HUDEP-2 (cell line): ENCODE measurements at regions not wholly inside any gene's neighbourhood (a gene's known extent, or its start where the extent isn't known, plus 50 kb on each side); places are given as distances from the start of the nearest gene placed in this dataset.

ENCODE experiments used
- DNase-seq, 76 experiments: peaks; one replicate each; lab custom pipeline; 2025; ENCODE audit not compliant: unreplicated experiment in 76 of 76; lab: John Stamatoyannopoulos, UW

DNA sequence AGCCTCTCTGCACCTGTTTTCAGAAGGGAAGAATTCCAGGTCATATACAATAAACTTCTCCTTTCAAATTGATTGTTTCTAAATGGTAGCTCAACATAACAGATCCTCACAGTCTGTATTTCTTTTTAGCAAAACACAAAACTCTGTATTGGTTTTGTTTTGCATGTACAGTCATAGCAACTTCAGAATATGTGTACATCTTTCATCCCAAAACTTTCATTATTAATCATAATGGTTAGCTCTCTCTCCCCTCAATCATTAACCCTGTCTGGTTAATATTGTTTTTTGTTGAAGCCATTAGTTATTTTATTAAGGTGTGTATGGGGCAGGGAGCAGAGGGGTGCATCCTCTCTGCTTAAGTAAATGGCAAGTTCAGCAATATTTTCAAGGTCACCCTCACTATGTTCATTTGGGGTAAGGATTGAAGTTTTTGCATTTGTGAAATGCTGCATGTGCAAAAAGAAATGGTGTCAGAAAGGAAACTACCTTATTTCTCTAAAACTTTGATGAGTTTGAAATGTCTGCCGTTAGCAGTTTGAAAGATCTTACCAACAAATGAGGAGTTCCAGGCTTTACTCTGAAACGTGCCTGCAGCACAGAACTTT, 136.8 kb upstream of the BTBD3 start:
- no peak for DNase-seq

DNA sequence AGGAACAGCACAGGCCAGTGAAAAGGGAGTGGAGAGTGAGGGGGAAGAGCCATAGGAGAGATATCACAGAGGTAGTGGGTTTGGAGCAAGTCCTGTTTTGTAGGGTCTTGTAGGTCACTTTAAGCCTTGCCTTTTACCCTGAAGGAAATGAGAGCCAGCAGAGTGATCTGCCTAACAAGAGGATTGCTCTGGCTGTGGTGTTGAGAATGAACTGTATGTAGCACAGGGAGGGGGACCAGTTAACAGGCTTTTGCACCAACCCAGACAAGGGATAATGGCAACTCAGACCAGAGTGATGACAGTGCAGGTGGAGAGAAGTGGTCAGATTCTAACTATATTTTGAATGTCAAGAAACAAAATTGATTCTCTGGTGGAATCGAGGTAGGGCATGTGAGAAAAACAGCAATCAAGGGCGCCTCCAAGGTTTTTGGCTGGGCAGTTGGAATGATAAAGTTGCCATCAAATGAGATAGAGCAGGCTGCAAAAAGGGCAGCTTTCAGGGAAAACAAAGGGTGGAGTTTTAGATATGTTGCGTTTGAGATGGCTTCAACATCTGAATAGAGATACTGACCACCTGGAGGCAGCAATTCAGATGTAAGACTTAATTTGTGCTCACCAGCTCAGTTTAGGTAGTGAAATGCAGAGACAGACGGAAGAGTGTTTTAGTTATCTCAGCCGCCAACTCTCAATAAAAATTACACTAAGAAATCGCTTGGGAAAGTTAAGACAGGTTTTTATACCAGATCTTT, 134.4 kb upstream of the BTBD3 start:
- DNase-seq, result no peak

DNA sequence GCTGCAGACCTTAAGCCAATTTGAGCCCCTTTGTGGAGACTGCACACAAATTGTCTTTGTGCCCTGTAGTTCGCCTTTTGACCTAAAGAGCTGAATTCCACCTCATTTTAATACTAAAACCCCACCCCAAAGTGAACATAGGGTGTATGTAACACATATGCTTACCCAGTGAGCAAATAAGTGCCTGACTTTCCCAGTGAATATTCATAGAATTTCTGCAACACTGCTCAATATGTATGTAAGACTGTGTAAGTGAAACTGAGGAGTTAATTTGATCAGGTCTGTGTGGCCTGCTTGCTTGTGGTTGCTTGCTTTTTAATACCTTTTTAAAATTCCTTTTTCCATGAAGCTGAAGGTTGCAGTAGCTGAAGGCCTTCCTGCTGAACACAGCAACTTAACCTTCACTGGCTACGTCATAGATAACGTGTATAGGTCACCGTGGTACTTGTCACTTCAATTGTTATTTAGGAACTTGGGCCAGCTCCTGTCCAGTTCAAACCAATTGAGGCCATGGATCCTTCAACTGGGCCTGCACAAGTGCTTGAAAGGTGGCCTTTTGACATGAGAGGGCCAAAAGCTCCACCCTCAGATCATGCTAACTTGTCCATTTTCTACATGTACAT, 131.7 kb upstream of the BTBD3 start:
- no peak for DNase-seq

DNA sequence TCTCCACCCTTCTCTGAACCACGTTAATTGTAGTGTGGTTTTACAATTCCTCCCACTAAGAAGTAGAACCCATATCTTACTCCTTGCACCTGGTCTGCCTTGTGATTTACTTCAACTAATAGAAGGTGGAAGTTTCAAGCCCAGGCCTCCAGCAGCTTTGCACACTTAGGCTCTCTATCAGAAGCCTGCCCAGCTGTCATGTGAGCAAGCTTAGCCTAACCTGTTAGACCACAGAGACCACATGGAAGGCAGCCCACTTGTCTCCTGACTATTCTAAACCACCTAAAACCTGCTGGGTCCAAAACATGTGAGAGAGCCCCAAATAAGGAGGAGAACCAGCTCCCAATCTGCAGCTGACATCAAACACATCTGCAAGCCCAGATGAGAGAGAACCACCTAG, 127.6 kb upstream of the BTBD3 start:
- peak in 1 of 76 experiments; percentile 2 for DNase-seq

DNA sequence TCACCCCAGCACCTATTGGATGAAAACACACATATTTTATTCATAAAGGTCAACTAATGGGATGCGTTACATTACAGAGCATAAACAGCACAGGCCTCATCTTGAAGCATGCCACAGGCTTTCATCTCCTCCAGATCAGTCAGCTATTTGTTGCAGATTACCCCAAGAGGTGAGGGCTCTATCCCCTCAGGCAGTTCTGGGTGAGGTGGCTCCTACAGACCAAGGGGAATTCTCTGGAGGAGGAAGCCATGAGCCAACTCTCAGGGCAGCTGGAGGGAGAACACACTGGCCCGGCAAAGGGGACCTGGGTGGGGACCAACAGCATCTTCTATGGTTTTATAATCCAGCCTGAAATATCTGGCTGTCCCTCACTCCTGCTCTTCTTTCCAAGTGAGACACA, 126.4 kb upstream of the BTBD3 start:
- DNase-seq, result no peak

DNA sequence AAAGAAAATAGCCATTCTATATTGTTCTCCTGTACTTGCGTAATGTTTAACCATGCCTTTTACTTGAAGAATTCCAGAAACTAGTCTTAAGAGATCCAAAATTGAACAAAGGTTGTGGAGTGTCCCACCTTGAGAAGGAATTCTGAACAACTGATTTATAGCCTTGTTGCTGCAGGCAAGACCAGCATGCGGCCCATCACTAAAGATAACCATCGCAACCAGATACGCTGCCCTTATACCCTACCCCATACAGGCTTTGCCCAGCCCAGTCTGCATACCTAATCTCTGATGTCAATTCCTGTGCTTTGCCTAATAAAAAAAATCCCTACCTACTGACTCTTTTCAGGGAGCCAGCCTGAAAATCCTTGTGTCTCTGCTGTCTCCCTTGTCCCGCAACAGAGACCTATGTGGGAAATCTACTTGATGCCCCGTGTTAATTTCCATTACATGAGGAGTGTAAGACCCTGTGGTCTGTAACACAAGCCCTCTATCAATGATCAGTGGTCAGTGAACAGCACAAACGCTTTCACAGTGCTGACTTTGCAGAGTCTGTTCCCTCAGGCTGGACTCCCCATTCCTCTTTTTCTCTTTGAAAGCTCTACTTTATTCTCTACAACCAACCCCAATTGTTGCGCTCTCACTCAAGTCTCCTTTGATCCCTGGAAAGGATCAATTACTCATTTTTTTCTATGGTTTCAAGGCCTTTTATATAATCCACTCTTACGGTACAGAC, 125.7 kb upstream of the BTBD3 start:
- DNase-seq, result no peak

DNA sequence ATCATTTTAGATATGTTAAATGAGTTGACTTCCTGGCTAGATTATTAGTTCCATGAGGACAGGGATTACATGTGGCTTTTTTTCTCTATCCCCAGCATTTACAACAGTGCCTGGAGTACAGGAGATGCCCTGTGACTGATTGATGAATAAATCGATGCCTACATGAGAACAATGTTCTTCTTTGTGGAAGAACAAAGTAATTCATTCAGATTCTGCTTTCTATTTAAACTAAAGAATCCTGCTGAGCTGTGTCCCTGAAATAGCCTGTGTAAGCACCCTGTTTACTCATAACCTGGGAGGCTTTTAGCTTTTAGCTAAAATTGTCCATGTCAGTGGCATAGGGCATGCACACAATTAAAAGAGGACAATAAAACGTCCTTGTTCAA, 125.1 kb upstream of the BTBD3 start:
- DNase-seq, result no peak

DNA sequence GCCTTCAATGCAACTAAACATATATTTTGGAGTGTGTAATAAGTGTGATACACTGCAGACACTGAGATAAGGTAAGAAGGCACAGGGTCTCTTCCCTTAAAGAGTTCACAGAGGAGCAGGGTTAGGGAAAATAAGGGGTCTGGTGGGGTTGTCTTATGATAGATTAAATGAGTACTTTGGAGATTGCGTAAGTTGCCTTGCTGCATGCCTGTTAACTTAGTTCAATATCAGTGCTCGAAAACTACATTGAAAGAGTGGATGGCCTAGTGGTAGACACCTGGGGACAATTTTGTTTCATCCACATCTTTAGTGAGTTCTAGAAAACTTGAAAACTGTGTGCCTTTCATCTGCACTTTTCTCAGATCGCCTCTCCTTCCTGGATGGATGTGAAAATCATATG, 123.2 kb upstream of the BTBD3 start:
- no peak for DNase-seq

DNA sequence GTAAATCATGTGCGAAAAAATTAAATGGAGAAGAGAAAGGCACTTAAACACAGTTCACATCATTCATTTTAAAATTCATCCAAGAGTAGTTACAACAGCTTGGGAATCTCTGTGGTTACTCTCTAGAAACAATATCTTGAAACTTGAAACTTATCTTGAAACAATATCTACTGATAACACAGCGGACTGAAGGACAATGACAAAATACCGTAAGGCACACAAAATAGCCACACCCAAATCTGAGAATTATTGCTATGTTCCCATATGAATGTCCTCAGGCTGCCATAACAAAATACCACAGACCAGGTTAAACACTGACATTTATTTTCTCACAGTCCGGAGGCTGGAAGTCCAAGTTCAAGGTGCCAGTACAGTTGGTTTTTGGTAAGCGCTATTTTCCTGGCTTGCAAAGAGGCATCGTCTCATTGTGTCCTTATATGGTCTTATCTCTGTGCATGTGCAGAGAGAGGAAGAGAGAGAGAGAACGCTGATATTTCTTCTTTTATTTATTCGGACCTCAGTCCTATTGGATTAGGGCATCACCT, 122.5 kb upstream of the BTBD3 start:
- DNase-seq, result no peak

DNA sequence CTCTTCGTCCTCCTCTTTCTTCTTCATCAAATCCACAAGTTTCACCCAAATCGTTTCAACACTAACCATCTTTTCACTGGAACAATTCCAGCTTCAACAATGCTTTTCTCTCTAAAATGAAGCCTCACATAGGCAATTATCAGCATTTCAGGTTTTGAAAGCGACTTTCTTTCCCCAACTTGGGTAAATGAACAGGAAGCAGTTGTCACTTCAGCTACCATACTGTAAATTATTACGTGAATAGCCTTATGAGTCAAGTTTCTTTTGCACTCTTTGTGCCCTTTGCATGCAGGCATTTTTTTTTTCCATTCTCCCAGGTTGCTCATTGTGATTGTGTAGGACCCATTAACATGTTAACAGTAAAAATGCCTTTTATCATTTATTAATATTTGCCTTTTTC, 121.7 kb upstream of the BTBD3 start:
- no peak for DNase-seq

DNA sequence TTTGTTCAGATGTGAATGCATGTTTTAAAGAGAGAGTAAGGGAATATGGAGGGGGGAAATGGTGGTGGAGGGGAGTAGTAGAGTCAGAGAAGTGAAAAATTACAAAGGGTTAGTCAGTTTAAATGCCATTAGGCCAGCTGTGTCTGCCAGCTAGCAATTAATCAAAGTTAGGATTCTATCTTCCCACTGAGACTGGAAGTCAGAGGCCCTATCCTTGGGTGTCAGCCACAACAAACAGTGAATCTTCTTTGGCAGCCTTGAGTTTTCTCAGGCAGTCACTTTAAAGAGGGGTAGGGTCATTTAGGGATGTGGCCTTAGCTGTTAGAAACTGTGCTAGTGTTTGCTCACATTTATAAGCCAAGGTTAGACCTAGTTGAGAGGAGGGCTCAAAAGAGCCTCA, 120.5 kb upstream of the BTBD3 start:
- no peak for DNase-seq

DNA sequence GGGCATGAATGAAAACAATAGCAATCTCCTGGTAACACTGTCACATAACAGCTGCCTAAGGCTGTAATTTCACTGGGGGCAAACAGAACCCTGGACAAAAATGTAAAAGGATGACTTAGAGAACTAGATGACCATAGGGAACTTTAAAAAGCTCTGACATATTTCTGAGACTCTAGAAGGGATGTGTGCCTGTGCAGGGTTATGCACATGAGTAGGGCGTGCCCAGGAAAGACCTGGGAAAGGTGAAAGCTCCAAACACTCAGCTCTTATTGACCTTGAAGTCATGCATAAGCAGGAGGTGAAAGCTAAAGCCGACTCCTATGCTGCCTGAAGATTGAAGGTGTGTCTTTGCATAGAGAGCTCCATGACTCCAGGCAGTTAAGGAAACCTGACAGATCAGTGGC, 118.4 kb upstream of the BTBD3 start:
- DNase-seq, result no peak

DNA sequence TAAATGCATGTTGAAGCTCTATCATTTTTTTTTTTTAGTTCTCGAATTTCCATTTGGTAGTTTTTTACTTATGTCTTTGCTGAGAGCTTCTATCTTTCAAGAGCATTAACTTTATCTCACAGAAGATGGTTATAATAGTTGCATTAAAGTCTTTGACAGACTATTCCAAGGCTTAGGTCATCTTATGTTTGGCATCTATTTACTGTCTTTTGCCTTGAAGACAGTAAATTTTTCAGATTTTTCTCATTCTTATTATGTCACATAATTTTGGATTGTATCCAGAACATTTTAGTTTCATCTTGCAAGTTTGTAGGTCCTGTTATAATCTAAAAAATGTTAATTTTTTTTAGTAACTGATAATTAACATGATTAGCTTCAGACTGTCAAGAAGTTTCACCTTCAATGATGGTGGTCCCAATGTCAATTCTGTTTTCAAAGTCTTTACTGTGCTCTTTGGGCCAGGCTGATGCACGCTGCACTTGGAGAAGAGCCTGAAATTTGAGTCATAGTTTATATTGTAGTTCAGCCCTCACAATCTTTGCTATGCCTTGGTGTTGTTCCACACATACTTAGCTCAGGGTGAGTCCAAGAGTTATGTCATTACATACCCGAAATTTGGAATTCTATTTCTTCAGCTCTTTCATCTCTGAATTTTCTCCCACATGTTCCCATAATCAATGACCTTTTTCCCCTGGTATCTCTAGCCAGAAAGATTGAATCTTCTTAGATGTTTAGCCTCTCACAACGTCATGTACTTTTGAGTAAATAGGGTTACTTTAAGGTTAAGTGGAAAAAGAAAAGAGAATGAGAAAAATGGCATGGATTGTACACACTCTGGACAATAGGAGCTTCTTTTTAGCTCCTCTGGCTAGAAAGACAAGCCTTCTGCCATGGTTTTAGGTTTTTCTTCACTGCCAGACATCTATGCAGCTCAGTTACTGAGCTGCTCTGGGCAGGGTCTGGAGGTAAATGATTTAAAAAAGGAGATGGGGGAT, 110.3 kb upstream of the BTBD3 start:
- no peak for DNase-seq

DNA sequence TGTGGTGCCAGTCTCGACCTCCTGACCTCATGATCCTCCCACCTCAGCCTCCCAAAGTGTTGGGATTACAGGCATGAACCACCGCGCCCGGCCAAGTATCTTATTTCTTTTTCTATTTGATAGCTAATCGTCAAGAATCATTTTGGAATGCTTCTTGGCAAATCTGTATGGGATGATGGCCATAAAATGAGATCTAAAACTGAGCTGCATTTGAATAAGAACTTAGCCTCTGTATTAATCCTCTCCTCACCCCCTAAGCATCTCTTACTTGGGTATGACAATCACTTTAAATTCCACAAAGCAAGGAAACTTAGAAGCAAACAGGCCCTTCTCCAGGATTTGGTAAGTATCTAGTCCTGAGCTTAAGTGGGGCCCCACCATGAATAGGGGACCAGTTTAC, 108.9 kb upstream of the BTBD3 start:
- no peak for DNase-seq

DNA sequence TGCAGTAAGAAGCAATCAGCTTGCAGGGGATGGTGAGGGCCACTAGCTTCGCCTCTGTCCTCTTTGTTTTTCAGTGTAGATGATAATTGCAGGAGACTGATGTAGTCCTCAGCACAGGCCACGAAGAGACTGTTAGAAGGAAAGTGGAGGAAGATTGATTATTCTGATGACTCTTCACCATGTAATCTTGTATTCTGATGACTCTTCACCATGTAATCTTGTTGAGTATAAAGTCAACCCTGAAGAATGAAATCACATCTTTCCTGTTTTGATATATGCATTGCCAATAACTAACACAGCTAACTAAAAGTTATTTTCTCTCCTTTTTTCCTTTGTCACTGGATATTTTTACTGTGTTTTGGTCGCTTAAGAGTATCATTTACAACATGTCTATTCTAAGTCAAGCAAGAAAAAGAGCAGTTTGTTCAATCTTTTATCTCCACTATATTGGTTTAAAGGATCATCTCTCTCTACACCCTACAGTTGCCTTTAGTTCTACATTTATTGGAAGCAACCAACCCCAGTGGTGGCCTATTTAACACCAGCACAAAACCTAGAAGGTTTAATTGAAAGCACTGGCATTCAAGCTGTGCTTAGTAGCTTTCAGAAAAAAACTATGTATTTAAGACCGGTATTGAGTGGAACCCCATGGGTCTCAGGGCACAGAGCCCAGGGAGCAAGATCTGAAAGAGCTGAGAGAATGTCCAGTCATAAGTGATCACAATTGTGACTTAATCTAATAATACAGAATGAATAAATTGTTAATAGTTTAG, 107.2 kb upstream of the BTBD3 start:
- DNase-seq, result no peak

DNA sequence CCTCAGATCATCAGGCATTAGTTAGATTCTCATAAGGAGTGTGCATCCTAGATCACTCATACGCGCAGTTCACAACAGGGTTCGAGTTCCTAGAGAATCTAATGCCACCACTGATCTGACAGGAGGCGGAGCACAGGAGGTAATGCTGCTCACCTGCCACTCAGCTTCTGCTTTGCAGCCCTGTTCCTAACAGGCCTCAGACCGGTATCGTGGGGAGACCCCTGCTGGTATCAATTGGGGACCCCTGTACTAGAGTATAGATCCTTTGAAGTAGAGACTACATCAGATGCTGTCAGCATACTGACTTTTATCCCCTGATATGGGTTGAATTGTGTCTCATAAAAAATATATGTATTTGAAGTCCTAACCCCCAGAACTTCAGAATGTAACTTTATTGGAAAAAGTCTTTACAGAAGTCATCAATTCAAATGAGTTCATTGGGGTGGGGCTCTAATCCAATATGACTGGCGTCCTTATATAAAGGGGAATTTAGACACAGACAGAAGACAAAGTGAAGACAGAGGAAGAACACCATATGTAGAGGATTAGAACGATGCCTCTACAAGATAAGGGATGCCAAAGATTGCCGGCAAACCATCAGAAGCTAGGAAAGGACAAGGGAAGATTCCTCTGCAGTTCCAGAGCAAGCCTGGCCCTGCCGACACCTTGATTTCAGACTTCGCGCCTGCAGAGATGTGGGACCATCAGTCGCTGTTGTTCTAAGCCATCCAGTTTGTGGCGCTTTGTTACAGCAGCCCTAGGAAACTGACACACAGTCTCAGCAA, 104.4 kb upstream of the BTBD3 start:
- no peak for DNase-seq

DNA sequence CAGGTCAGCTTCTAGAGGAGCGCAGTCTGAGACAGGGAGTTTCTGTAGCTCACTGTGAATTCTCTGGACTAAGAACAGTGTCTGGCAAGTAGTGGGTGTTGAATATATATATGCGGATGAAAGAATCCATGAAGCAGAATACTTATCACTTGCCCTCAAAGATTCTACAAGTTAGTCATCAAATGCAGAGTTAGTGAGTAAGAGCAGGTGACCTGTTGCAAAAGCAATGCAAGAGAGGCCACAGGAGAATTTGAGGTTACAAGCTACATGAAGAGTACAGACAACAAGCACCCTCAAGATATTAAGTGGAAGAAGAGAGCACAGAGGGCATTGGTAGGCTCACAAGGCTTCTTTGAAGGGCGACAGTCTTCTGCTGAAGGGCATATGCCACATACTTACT, 103.4 kb upstream of the BTBD3 start:
- DNase-seq, result no peak

DNA sequence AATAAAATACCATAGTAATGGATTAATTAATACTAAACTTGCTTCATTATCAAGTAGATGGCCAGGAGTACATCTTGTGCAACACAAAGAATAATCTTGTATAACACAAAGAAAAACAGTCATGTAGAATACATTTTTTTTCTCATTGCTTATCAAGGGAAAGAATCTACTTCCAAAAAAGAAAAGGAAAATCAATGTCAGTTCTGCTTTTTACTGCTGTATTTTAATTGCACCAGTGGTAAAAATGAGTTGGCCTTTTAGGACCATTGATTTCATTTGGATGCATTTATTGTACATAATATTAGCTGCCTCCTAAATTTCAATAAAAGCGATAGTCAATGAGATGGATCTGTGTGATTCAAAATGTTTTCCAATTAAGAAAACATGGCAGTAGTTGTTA, 96.9 kb upstream of the BTBD3 start:
- no peak for DNase-seq

DNA sequence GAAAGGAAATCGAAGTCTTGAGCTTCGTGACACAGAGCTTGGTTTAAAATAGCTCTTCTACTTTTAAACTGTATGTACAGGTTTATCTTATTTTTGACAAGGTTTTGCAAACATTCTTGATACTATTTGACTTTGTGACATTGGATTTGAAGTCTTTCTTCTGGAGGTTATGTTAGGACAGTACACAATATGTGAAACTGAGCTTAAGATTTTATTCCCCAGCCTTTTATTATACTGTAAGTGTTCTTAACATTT, 95.2 kb upstream of the BTBD3 start:
- no peak for DNase-seq
